SH-SY5Y (cell line): ENCODE measurements at regions not wholly inside any gene's neighbourhood (a gene's known extent, or its start where the extent isn't known, plus 50 kb on each side); places are given as distances from the start of the nearest gene placed in this dataset.

ENCODE experiments used
- GATA2 ChIP-seq: IDR thresholded peaks from 2 replicates; pipeline ENCODE4 v1.6.1; 2011; ENCODE audit warnings: mild to moderate bottlenecking, low read depth, low read length
- GATA3 ChIP-seq: IDR thresholded peaks from 2 replicates; pipeline ENCODE4 v1.6.1; 2011; ENCODE audit warnings: low read depth, mild to moderate bottlenecking, low read length, moderate library complexity

DNA sequence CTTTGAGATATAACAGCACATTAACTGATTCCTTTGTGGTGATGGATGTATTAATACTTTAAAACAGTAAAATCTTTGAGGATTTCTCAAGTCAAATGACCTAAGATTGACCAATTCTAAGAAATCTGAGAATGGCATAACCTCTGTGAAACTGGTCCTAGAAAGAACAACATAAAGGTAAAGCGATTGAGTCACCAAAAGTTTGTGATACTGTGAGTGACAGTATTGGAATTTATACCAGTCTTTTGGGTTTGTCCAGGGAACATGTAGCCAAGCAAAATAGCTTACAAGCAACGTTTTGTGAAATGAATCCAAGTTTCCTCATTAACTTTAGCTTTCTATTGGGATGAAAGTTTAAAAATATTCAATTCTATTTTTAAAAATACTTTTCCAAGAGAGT lies 157.4 kb upstream of the TMEM196 start:
- TF ChIP-seq GATA2 (no peak), GATA3 (no peak)
